Dermis blood vessel endothelial cell (primary cell): ENCODE measurements at regions not wholly inside any gene's neighbourhood (a gene's known extent, or its start where the extent isn't known, plus 50 kb on each side); places are given as distances from the start of the nearest gene placed in this dataset.

Experiments used
- DNase-seq: peaks from one replicate; pipeline ENCODE4 v3.0.0; 2010

DNA sequence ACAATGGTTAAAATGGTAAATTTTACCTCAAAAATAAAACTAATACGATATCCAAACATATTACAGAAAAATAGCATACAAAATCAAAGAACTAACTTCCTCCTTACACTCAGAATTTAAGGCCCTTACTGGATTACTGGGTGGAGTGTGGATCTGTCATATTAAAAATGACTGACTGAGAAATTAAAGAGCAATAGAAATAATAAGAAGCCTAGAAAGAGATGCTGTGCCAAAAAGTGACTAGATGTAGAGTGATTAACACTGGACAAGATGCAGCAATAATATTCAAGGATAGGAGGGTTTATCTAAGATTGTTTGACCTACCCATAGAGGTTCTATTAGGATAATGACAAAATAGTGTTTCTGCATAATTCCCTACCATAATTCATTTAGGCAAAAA lies 424.3 kb downstream of the SETD4 start:
- DNase-seq, result no peak

DNA sequence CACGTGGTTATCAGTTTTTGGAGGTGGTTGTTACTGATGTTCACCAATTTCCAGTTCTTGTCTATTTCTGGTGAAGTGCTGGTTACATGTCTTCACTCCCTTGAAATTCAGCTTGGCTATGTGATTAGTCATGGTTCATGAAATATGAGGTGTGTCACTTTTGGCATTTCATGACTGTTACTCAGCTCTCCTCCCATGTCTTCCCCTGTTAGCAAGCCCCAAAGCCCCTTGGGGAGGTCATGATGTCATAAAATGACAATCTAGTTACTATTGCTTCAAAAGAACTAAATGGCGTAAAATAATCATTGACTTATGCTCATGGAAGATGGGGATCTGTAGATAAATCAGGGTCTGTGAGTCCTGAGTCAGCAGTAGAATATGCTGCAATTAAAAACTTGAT lies 425.1 kb downstream of the SETD4 start:
- no peak for DNase-seq

DNA sequence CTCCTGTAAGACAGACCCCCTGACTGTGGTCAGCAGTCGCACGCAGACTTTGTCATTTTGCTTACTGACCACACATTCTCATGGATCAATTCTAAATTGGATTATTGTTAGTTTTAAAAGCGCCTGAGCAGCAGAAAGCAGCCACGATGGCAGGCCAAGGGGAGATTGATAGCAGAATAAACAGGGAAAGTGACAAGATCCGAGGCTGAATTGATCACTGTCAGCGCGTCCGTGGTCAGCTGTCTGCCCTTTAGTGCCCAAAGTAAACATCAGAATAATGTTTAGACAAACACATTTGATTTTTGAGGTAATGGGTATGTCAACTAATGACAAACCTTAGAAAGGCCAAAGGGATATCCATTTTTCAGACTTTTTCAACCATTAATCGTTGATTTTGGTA lies 426.8 kb downstream of the SETD4 start:
- DNase-seq, result no peak

DNA sequence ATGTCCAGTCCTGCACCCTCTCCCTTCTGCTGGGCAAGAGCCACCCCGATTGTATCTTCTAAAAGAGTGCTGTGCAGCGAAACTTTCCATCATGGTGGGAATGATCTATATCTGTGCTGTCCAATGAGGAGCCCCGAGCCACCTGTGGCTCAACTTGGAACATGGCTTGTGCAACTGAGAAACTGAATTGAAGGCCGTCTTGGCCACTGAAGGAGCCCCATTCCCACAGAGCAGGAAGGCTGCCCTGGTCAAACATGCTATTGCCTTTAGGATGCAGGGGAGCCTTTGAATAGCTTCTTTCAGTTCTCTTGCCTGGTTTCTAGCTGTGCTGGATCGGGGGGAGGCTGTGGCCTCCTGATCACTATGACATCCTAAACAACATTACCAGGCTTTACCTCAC lies 427.6 kb downstream of the SETD4 start:
- no peak for DNase-seq

DNA sequence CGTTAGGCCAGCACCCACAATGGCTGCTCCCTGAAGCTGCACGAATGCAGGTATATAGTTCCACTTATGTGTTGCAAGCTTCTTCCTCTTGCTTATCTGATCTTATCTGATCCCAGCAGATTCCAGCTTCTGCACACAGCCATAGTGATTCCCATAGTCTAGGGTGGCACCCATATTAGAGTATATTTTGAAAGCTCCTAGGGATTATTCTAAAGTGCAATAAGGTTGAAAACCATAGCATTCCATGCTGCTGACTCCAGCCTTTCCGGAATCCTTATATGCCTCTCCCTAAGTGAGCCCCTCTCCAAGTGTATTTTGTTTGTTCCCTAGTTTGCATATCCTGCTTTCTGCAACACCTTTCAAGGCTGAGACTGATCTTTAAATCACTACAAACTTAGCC lies 432.0 kb downstream of the SETD4 start:
- DNase-seq, result no peak

DNA sequence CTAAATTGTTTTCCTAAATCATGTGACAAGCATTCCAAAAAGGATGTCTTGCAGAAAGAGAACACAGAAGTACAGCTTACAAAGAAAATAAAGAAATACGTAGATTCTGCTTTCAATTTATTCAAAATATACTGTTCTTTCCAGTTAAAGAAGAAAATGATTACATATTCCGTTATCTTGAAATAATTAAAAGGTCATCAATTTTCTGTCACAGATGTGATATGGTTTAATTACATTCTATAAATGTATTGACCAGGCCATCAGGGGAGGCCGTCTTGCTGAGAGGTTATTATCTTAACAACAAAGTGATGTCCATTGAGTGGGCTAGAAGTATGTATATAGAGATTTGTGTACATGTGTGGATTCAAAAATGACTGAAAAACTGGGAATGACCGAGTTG lies 432.9 kb downstream of the SETD4 start:
- DNase-seq, result no peak

DNA sequence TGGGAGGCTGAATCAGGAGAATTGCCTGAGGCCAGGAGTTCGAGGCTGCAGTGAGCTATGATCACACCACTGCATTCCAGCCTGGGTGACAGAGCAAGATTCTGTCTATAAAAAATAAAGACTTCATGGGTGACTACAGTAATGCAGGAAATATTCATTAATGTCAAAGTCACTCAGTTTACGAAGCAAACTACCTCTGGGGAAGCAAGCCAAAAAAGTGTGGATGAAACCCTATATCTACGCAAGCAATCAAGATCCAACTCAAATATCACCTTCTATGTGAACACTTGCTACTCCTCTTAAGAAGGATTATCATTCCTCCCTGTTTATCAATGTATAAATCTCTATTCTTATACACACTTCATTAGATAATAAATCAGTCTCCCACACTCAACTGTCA lies 434.8 kb downstream of the SETD4 start:
- DNase-seq, result no peak

DNA sequence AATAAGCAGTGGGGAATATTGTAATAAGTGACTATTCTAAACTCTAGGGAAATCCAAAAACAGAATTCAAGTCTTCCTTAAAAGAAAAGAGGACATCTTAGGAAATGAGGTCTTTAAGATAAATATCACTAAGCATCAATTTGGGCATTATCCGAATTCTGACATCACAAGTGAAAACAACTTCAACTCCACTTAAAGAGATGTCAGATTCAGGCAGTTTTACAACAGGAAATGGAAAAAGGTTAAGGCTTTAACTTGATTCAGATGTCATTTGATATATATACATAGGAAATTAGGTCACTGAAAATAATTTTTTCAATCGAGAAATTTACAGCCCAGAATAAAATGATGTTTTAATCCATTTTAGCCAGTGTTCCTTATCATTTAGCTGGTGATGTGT lies 435.4 kb downstream of the SETD4 start:
- DNase-seq, result no peak

DNA sequence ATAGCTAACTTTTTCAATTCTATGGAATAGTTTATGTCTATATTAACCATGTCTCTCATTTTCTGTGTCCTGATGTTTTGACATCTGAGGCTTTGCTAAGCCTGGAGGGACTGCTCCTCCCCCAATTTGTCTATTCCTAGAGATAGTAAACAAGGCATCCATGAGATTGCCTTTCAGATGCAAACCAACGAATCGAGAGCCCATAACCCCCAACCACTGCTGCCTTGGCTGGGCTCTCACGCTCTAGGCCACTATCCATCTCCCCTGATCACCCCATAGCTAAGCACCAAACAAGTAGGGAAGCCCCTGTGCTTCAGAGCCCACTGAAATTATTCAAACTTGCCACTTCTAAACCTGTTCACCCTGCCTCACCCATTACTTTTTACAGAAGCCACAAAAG lies 437.7 kb downstream of the SETD4 start:
- DNase-seq, result no peak

DNA sequence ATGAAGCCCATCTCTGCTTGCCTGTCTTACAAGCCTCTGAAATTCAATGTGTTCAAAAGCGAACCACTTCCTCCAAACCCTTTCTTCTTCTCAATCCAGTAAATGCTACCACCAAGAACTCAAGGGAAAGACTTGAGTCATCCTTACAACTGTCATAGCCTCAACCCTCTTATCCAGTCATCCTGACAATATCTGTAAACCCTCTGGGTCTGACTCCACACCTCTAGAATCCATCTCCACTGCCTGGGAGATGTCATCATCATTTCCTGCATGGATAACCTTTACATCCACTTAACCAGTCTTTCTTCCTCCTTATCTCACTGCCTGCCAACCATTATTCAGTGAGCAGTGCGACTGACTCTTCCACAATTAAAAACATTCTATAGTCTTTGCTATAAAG lies 441.1 kb downstream of the SETD4 start:
- no peak for DNase-seq

DNA sequence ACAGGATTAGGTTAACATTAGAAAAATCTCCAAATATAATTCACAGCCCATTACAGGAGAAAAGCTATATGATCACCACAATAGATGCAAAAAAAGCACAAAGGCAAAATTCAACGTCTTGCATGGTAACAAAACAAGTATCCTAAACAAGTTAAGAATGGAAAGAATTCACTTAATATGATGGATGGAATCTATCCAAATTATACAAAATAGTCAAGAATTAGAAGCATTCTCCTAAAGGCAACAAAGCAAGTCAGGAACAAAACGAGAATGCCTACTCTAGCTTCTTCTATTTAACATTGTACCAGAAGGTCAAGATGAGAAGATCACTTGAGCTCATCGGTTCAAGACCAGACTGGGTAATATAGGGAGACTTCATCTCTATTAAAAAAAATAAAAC lies 442.8 kb downstream of the SETD4 start:
- no peak for DNase-seq

DNA sequence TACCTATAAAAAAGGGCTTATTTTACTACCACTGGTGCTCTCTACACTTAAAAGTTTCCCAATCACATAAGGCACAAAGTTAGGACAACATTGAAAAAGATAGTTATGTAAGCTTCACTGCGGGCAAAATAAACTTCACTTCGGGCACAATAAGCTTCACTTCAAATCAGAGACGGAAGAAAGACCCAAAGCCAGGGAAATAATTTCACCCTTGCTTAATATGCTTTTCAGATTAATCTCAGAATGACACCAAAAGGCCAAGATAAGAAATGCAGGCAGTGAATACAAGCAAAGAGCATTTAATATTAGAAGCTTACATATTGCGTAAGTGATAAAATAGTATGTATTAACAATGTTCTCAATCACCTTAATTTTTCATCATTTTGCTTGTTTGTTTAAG lies 444.2 kb downstream of the SETD4 start:
- peak; percentile 17 for DNase-seq

DNA sequence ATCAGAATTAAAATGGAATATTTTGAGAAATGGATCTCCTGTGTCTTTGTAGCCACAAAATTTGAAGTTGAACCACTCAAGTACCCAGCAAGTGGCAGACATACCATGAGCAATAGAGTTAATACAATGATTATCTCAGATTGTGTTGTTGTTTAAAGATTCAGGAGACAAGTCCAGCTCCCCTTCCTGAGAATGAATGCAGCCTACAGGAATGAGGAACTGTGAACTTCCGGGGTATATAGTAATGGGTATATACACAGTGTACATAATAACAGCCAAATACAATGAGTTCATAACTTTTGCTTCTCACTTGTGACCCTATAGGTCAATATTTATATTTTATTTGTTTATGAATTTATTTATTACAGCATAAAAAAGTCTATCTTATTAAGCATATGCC lies 445.0 kb downstream of the SETD4 start:
- DNase-seq, result no peak

DNA sequence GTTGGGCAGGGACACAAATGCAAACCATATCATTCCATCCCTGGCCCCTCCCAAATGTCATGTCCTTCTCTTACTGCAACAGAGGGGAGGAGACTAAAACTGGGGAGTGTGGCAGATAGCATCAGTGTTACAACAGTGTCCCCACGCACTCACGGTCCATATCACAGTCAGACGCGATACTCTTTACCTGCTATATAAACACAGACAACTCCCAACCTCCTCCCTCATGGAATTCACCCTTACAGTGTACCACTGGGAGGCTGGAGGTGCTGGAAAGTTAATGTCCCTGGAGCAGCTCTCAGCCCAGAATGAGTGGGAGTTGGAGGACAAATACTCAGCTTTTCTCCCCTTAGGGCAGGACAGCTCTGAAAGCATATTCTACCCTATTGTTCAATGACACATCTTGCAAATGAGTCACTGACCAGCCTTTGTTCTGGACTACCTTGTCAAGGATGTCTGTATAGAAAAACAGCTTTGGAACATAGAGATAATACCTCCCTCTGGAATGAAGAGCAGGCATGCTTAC lies 445.9 kb downstream of the SETD4 start:
- peak; percentile 19 for DNase-seq

DNA sequence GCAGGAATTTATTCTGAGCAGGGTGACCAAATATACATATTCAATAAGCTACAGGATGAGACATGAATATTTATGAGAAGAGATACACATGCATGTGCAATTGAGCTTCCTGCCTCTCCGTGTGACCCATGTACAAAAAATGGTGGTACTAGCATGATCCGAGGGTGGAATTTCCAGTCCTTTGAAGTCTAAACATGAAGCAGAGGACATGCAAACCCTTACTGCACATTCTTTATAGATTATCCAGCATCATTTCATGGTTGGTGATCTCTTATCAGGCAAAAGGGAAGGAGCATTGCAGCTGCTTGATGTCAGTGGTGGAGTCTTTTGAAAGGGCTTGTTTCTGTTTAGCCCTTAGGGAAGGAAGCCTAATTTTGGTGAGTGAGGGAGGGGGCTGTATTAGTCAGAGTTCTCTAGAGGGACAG lies 448.6 kb downstream of the SETD4 start:
- DNase-seq, result no peak

DNA sequence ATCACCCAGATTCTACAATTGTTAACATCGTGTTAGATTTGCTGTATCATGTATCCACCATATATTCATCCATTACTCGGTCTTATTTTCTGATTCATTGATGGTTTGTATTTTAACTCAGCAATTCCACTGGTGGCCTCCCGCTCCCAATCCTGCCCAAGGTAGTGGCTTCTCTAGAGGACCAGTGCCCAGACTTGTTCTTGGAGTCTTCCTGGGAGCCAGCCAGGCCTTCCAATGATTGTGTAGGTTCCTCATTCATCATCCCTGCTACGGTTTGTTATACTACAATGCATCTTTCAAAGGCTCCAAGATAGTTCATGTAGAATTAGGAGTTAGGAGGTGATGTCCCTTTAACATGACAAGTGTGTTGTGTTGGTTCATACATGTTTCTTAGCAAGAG lies 451.1 kb downstream of the SETD4 start:
- no peak for DNase-seq

DNA sequence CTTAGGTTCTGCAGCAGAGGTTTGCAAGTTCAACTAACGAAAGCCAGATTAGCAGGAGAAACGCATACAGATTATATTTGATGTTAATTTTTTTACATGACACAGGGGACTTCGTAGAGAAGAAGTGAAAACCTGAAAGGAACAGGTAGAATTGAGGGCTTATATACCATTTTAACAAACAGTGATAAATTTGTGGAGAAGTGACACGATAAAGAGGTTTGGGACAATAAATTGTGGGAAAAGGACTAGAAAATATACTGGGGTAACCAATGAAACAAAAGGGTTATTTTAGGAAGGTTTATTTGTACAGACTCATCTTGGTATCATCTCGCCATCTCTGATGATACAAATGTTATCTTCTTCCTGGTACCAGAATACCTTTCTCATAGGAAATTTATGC lies 452.9 kb downstream of the SETD4 start:
- no peak for DNase-seq

DNA sequence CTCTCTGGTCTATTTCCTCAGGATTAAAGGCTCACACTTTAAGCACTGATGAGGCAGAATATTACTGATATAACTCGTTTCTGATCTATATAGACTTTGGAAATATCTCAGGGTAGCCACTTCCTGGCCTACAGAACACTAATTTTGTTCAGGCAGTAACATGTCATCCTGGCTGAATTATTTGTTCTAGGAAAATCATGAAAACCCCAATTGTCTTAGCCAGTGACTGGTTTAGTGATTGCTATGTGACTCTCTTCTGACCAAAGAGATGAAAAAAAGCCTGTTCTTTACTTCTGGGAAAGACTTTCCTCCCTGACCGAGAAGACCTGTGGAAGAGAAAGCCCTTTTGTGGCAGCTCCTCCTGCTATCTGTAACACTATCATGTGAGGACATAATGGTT lies 453.7 kb downstream of the SETD4 start:
- DNase-seq, result no peak

DNA sequence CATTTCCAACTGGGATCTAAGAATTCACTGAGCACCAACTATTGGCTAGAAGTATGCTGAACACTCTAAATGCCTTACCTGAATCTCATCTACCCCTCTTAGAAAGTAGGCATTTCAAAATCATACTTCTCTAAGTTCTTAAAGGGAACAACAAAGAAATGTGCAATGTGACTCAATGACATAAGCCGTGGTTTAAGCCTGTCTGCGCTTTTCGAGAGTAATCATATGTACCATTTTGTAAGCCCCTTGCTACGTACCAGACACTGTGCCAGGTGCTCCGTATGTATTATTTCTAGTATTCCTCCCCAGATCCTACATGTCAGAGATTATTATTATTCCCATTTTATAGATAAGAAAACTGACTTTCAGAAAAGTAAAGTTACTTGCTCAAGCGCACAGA lies 454.2 kb downstream of the SETD4 start:
- no peak for DNase-seq

DNA sequence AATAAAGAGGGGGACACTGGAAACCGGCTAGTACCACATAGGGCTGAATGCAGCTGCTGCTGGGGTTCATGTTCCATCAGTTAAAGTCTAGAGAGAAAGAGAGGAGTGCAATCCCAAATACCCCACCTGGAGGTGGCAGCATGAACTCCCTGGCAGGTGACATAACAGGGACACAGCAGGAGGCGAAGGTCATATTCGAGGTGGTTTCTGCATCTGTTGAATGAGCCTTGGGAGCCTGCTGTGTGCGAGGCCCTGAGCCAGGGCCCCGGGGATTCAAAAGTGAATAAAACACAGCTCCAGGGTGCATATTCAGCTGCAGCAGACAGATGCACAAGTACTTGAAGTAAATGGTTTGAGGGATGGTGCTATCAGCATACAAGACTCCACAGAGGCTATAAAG lies 456.8 kb downstream of the SETD4 start:
- no peak for DNase-seq

DNA sequence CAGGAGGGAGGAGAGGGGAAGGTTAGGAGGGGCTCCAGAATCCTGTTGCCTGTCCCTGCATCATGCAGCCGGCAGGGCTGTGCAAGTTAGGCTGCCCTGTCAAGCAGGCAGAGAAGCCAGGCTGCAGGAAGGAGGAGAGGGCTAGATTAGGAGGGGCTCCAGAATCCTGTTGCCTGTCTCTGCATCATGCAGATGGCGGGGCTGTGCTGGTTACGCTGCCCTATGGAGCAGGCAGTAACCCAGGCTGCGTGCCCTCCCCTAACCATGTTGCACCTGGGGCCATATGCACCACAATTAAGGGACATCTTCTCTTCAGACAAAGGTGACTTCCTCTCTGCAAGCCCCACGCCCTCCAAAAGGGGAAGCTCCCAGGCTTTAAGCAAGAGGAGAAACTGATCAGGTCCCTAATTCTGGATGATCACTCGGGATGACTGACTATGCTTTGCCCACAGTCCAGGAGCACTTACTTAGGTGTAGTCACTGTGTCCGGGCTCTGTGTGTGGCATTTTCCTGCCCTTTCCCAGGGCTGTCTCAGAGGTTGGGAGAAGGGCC lies 457.4 kb downstream of the SETD4 start:
- no peak for DNase-seq

DNA sequence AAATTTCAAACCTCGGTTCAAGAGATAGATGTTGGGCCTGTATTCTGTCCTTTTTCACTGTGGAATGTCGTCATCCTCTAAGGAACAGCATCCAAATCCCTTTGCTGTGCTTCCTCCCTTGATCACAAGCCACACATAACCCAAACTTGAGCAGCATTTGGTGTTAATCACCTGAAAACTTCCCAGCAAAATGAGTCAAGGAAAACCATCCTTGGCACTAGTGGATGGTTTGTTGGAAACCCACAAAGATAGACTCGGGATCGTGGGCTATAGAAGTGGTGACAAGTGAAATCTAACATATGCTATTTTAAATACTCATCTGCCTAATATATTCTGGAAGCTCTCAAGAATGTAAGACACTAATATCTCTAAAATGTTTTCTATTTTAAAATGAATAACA lies 459.1 kb downstream of the SETD4 start:
- DNase-seq, result no peak

DNA sequence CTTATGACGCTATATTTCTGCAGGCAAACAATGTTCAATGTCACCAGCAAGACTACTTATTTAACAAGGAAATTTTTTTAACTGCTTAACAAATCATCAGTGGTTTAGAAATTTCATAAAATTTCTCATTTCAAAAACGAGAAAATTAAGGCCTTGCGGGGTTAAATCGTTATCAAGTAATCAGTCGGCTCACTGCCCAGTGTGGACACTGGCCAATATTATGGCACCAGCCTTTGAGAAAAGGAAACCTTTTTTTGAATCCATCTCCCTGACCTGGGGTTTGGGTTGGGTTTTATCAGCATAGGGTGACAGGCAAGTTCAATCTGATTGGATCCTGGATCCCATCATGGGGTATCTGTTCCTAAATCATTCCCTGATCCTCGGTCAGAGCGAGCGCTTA lies 461.2 kb downstream of the SETD4 start:
- DNase-seq, result no peak

DNA sequence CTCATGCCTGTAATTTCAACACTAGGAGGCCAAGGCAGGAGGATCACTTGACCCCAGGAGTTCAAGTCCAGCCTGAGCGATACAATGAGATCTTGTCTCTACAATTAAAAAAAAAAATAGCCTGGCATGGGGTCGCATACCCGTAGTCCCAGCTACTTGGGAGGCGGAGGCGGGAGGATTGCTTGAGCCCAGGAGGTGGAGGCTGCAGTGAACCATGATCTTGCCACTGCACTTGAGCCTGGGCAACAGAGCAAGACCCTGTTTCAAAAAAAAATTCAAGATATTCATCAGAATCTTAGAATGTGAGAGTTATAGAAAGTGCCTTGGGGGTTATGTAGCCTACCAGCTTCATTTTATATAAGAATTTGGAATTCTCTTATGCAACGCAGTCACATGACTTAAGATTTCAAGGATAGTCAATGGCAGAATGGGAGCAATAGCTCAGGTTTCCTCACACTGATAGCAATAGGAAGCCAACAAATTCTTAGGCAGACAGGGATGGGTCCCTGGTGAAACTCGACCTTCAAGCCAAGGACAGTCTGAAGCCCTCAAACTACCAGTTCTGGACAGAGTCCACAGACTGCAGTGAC lies 462.5 kb downstream of the SETD4 start:
- no peak for DNase-seq

DNA sequence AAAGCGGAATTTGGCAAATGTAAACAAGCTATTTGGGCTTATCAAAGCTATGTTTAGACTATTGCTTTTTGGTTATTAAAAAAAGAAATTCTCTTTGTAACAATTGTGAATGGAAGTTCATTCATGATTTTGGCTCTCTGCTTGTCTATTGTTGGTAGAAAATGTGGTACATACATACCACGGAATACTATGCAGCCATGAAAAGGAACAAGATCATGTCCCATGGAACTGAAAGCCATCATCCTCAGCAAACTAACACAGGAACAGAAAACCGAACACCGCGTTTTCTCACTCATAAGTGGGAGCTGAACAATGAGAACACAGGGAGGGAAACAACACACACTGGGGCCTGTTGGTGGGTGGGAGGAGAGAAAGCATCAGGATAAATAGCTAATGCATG lies 465.4 kb downstream of the SETD4 start:
- DNase-seq, result no peak
